Superior temporal gyrus (tissue), 1 donor: ENCODE measurements at regions not wholly inside any gene's neighbourhood (a gene's known extent, or its start where the extent isn't known, plus 50 kb on each side); places are given as distances from the start of the nearest gene placed in this dataset.

Experiments used
- DNase-seq: peaks from one replicate; pipeline ENCODE4 v3.0.0-alpha.2; 2016; ENCODE audit errors: extremely low spot score

- DNase-seq = no peak
These were observed 219.0 kb upstream of the POU3F1 start for GRCh38 chr1:38265293-38266196.

- no peak for DNase-seq
These were observed 216.8 kb upstream of the POU3F1 start for GRCh38 chr1:38263438-38263837.

- no peak for DNase-seq
These were observed 215.0 kb upstream of the POU3F1 start for GRCh38 chr1:38261574-38261973.

GRCh38 chr1:38258085-38258627 is 211.6 kb upstream of the POU3F1 start:
- DNase-seq = no peak

DNA sequence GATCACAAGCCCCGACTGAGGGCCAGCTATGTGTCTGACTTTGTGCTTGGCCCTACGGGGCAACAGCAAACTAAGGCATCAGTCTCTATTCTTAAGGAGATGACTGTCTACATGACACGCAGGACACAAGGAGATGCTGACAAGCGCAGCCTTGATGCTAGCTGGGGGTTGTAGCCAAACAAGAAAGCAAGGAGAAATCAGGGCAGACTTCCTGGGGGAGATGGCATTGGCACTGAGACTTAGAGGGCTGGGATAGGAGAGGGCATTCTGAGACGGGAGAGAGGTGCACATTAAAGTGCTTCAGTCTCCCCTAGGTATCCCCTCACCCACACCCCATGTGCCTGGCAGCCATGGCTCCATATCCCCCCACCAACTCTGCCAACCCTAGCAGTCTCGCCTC is 210.8 kb upstream of the POU3F1 start:
- DNase-seq = no peak

DNA sequence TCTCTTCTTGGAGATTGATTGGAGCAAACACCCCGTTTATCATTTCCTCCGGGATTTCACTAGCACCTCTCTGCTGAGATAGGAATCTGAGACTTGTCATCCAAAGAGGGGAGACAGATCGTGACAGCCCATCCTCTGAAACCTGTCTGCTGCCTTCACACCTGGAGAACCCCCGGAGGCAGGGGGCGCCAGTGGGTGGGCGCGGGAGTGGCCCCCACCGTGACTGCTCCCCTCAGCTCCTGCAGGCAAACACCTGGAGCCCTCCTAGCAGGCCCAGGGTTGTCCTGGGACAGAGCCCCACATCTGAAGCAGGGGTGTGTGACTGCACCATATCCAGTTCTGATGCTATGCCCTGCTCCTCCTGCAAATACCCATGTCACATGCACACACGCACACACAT is 209.5 kb upstream of the POU3F1 start:
- DNase-seq = no peak

DNA sequence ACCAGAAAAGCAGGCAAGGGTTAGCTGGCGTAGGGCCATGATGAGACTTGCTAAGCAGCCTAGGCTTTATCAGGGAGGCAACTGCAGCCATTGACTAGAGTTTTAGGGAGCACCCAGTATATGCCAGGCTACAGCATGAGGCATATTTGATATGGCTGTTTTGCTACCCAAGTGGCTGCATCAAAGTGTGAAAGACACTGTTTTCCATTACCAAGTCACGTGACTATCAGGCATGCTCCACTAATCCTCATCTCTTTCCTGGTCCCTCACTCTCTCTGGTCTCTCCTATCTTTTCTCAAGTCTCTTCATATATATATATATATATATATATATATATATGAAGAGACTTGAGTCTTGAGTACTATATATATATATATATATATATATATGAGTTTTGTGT is 206.7 kb upstream of the POU3F1 start:
- no peak for DNase-seq

- no peak for DNase-seq
These were observed 203.8 kb upstream of the POU3F1 start for GRCh38 chr1:38250356-38250755.

- no peak for DNase-seq
These were observed 202.4 kb upstream of the POU3F1 start for GRCh38 chr1:38249001-38249400.

GRCh38 chr1:38246955-38247952 is 200.7 kb upstream of the POU3F1 start:
- no peak for DNase-seq

DNA sequence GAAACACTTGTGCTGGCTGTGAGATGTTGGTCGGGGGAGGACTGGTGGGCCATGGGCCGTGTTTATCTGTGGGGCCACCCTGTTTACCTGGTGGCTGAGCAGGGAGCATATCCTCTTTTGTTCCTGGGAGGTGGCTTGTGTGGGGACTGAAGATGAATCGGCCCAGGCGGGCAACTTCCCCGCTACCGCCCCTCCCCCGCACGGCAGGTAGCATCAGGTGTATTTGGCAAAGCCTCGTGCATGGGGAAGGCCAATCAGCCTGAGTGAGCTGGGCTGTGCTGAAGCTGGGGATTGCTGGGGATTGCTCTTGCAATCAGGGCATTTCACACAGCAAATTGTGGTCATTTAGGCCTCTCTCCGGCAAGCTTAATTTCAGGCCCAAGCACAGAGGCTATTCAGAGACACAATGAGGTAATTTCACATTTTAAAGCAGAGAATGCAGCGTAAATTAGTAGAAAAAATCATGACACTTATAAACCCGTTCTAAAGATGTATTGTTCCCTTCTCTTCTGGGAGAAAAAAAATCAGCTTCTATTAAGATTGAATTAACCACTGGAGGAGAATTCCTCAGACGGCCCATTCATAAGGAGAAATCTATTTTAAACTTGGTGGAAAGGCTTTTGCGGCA is 197.7 kb upstream of the POU3F1 start:
- no peak for DNase-seq

DNA sequence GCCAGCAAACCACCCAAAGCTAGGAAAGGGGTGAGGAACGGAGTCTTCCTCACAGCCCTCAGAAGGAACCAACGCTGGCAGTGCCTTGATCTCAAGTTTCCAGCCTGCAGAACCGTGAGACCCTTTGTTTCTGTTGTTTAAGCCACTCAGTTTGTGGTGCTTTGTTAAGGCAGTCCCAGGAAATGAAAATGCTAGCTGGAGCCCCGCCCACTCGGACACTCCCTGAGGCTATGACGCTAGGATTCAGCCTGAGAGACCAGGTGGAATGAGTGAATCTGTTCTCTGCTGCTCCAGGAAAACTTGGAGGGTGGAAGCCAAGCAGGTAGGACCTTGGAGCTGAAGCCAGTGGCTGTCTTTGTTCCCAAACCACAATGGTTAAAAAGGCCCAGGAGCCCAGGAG is 196.5 kb upstream of the POU3F1 start:
- no peak for DNase-seq

- no peak for DNase-seq
These were observed 195.9 kb upstream of the POU3F1 start for GRCh38 chr1:38242506-38242905.

DNA sequence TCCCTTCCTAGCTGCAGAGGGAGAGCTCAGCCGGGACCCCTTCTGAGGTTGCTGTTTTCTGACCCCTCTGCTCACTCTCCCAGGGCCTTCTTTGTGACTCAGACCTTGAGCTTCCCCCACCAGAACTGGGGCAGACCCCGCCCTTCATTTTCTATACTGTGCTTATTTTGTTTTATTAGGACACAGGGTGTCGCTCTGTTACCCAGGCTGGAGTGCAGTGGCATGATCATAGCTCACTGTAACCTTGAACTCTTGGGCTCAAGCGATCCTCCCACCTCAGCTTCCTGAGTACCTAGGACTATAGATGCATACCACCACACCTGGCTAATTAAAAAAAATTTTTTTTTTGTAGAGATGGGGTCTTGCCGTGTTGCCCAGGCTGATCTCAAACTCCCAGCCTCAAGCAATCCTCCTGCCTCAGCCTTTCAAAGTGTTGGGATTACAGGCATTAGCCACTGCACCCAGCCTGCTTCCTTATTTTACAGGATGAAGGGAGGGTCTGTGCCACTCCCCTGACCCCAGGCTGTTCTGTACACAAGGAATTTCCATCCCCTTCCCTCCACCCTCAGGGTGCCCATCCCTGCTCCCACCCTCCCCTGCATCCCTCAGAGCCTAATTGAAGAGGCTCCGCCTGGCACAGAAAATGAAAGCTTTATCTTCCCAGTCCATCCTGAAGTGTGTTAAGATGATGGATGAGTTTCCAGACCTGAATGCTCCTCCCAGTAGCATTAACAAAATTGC is 195.2 kb upstream of the POU3F1 start:
- DNase-seq = no peak

DNA sequence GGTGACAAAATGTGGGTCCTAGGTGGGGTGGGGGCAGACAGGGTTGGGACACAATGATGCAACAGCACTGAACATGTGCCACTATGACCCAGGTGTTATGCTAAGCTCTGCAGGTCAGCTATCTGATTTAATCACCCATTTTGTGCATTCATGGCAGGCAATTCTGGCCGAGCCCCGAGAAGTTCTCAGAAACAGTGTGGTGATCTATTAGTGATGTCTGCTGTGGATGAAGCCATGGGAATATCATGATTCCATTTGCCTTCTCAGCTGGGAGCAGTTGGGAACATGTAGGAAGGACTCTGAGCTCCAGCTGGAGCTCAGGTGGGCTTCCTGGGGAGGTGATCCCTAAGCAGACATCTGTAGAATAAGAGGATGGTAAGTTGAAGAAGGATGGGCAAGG is 194.0 kb upstream of the POU3F1 start:
- no peak for DNase-seq

- DNase-seq = no peak
These were observed 192.8 kb upstream of the POU3F1 start for GRCh38 chr1:38239258-38239835.

GRCh38 chr1:38238294-38238693 is 191.7 kb upstream of the POU3F1 start:
- DNase-seq = no peak

DNA sequence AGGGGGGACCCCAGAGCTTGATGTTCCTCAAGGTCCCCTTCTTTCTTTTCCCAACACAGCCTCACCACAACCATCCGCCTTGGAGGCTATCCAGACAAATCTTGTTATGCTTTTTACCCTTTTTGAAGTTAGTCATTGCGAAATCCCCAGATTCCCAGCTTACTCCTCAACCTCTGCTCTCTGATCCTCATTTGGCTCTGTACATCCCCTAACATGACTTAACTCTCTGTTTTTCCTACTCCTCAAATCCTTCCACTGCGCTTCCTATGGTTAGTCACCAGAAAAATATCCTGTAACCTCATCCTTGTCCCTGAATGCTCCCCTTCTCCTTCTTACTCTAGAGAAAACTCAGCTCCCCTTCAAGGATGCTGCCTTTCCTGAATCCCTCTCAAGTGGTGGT is 189.1 kb upstream of the POU3F1 start:
- DNase-seq = no peak

GRCh38 chr1:38231941-38232340 is 185.3 kb upstream of the POU3F1 start:
- no peak for DNase-seq

DNA sequence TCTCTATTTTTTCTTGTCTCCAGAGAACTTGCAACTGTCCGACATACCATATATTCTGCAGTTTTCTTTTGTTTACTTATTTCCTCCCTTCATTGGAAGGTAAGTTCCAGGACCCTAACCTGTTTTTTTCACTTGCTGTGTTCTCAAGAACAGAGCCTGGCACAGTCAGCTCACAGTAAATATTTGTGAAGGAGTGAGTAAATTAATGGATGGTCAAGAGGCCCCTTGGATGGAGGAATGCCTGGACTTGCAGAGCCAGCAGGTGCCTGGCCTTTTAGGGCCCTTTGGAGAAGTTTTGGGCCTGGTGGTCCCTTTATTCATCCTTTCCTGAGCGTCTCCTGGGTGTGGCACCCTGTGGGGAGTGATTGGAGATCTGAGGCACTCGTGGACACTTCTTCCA is 182.1 kb upstream of the POU3F1 start:
- DNase-seq = no peak

GRCh38 chr1:38225745-38226144 is 179.2 kb upstream of the POU3F1 start:
- DNase-seq = no peak
